DMS79 (cell line): ENCODE measurements at regions not wholly inside any gene's neighbourhood (a gene's known extent, or its start where the extent isn't known, plus 50 kb on each side); places are given as distances from the start of the nearest gene placed in this dataset.
A peak's percentile ranks its signal among the peaks of the same experiment; 100 is the strongest.

Experiments
- DNase-seq: peaks from one replicate; lab custom pipeline; 2025; lab: John Stamatoyannopoulos, UW

DNA sequence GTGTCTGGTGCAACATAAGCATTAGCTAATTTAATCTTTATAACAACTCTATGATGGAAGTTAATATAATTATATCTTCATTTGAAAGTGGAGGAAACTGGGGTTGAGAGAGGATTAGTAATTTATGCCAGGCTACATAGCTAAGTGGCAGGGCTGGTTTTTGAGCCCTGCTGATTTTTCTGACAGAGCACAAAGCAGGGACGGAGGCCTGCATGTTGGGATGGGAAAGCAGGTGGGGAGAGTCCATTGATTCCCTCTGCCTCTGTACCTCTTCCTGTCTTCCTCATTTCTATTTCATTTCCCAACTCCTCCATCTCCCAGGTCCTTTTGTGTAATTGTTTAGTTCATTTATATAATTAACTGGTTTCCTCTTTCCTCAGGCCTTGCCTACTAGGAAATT lies 251.6 kb upstream of the ZPLD1 start:
- no peak for DNase-seq

DNA sequence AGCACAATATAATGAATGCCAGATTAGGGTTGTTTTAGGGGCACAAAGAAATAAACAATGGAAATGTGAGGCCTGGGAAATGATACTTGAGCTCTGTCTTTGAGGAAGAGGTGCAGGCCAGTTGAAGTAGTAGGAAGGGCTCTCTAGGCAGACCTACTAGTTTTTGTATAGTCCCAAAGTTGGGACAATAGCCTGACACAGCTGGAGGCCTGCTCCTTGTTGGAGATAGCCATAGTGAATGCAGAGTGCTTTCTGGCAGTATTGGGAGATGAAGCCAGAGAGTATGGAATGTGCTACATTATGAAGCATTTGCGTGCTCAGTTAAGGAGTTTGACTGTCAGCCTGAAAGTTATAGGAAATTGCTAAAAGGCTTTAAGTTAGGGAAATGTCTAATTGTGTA lies 251.2 kb upstream of the ZPLD1 start:
- DNase-seq = no peak

DNA sequence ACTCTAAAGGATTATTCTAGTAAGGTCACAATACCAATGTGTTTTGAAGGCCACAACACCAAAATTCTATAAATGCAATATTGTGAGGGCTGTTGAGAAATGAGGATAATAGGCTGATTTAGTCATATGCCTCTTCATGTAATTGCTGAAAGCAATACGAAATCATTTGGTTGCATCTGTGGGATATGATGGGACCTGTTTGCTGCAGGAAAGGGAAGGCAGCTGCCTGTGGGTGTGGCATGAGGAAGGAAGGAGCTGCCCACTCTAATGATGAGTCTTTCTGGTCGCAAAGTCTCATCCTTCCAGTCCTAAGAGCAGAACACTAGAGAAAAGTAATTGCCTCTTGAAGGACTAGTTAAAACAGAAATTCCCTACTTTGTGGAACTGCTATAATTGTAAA lies 245.3 kb upstream of the ZPLD1 start:
- DNase-seq = no peak

DNA sequence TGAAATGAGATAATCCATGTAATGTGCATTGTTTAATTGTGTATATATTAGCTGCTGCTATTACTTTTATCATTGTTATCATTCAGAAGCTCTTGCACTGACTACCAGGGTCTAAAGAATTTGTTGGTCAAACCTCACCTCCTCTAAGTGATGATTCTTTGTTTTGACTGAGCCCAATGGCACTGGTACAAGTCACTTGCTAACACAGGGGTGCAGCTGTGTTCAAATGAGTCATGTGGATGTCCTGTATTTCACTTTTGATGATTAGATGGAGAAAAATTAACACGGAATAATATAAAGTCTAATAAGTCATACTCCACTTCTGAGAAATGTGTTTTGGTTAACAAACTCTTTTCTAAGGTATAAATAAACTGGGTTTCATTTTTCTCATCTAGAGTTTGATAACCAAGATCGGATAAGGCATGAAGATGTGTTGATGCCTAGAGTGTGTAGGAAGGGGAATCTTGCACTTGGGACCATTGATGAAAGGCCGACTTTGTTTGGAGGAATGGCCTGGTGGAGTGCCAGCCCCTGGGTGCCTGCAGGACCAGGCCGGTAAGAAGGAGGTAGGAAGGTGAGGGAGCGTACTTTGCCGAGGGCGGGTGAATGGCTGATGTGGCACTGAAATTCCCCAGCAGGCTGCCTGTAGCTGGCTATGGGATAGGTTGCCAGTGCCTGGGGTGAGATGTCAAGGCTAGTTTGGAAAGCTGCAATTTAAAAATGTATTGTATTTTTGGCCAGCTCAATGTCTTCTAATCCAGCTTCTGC lies 244.7 kb upstream of the ZPLD1 start:
- DNase-seq = no peak

DNA sequence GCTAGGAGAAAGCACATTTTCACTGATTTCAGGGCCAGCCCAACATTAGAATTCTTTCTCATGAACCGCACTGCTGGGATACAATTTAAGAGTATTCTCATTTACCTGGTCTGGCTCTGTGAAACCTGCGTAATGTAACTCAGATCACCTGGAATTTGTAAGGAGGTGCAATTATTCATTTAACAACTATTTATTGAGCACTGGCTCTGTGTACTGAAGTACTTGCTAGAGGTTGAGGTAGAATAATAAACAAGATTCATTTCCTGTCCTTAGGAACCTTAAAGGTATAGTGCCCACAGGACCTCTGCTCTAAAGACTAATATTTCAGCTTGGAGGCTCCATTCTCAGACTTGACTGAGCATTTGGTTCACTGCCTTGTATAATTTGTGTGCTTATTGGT lies 242.2 kb upstream of the ZPLD1 start:
- DNase-seq = no peak

DNA sequence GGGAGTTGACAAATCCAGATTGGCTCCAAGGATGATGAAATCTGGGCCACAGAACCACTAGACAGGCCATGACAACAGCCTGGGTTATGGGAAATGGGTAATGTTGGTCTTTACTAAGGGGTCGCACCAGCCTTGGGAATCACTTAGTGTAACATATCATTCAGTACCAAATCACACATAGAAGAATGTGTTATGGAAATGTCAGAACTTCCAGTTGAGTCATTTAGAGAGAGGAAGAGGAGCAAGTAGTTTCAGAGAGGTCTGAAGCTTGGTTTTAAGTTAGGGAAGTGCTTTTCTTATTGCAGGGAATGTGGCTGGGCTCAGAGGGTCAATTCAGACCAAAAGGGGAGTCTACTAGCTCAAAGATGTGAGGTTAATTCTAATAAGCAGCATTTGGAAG lies 241.6 kb upstream of the ZPLD1 start:
- no peak for DNase-seq

DNA sequence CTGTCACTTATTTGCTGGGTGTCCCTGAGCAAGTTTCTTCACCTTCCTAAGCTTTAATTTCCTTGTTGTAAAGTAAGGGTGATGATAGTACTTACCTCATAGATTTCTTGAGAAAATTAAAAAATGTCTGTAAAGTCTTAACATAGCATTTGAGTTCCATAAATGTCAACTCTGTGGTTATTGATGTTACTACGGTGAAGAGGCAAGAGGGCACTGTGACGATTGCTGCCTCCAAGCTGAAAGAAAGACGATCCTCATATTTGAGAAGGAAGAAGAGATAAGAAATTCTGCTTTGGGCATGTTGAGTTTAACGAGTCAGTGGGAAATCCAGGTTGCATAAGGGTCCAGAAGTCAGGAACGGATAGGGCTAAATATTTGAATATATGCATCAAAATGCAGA lies 240.8 kb upstream of the ZPLD1 start:
- no peak for DNase-seq

DNA sequence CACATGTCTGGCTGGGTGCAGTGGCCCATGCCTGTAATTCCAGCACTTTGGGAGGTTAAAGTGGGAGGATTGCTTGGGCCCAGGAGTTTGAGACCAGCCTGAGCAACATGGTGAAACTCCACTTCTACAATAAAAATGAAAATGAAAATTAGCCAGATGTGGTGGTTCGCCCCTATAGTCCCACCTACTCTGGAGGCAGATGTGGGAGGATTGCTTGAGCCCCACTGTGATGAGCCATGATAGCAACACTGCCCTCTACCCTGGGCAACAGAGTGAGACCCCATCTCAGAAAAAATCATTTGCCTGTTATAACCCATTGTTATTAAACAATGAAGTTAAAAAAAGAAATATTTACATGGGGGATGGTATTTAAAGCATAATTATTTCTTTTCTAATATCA lies 240.1 kb upstream of the ZPLD1 start:
- DNase-seq = no peak

DNA sequence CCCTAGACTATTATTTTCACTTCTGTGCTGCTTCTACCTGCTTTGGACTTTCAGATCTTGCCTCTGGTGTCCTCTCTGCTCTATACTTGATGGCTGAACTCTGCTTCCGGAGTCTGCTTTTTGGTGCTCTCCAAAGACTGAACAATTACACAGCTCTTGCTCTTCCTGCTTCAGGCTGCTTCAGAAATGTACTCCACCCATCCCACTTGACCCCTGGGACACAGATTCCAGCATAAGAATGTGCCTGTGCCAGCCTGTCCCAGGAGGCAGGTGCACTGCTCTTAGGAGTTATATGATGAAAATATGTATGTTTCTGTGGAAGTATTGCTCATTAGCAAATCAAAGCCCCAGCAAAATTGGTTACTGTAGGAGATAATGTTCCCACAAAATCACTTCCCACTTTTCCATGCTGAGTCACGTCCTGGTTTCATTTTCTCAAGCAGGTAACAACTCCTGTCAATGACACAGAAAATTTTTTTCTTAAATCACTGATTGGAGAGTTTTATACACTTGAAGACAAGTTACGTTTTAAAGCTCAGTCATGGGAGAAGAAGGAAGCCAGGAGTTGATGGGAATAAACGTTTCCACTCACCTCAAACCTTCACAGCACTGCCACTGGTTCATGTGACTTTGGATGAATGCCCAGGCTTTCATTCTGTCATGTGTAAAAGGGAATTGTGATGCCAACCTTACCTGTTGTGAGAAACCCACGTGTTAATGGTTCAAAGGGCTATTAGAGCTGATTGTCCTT lies 239.4 kb upstream of the ZPLD1 start:
- DNase-seq = peak; percentile 21

DNA sequence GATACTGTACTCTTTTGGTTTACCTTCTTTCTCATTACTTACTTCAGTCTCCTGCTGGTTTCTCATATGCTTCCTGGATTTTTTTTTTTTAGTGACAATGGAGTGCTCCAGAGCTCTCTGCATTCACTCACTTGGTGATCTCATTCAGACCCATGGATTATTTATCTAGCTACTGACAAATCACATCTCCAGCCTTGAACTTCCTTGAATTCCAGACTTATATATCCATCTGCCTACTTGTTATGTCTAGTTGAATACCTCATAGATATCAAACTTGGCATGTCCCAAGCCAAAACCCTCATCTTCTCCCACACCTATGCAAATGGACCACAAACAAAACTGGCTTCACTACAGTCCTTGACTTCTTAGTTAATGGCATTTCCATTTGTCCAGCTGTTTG lies 234.7 kb upstream of the ZPLD1 start:
- no peak for DNase-seq

DNA sequence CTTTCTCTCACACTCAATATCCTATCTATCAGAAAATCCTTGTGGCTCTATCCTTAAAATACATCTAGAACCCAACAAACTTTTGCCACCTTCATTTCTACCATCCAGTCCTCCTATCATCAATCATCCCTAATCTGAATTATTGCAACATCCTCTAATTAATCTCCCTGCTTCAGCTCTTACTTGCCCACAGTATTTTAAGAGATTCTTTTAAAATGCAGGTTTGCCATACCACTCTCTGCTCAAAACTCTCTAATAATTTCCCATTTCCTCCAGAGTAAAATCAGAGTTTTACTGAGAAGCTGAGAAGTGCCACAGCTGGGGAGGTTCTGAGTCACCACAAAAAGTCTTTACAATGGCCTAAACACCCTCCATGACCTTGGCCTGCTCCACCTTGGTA lies 234.3 kb upstream of the ZPLD1 start:
- DNase-seq = no peak

DNA sequence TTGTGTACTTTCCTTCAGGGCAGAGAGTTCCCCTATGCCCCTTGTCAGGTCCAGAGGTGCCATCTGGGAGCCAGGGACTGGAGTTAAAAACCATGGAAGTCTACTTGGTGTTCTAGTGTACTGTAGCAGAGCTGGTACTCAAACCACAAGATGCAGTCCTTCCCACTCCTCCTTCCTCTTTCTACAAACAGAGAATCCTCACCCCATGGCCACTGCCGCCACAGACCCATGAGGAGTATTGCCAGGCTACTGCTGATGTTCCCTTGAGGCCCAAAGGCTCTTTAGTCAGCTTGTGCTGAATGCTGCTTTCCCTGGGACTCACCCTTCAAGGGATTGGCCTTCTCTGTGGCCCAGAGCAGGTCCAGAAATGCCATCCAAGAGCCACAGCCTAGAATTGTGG lies 229.2 kb upstream of the ZPLD1 start:
- DNase-seq = no peak

DNA sequence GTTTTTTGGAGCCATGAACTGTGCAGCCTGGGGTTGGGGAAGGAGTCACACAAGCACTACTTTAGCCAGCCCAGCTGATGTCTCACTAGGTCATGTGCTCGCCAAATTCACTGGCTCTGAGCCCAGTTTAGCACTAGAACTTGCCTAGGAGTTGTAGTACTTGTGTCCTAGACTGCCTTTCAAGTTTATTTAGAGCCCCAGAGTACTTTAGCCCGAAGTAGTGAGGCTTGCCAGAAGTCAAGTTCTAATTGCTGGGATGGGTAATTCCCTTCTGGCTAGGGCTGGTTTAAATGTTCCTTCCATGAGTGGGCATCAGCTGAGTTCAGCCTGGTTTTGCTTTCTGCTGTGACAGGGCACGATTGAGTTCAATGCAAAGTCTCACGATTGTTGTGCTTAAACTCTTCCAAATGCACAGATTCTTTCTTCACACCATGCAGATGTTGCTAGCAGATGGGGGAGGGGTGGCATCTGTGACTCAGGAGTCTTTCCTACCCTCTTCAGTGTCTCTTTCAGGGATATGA lies 228.2 kb upstream of the ZPLD1 start:
- peak; percentile 71 for DNase-seq

DNA sequence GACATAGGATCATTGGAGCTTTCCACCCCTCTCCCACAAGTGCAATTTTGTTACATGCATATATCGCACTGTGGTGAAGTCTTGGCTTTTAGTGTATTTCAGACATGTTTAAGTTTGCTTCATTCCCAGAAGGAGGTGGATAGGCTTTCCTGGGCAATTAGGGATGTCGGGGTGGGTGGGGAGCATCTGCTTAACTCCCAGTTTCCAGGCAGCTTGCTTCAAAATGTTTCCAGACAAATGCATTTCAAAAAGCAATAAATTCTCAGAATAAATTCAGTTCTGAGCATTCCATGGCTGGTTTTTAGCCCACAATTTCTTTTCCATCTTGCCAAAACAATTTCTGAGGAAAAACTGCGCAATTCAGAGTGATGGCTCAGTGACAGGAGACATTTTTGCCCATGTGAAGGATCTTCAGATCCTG lies 227.7 kb upstream of the ZPLD1 start:
- no peak for DNase-seq

DNA sequence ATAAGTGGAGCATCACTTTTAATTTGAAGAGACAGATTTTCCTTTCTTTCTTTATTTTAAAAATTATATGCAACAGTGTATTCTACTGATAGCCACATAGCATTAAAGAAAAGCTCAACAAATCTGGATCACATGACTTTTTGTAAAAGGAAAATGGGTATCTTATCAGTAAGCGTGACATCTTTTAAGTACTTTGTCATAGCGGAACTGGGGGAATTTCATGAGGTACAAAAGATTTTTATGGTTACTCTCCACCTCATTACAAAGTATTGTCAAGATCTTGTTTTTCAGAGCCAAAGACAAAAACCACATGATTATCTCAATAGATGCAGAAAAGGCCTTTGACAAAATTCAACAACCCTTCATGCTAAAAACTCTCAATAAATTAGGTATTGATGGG lies 219.6 kb upstream of the ZPLD1 start:
- no peak for DNase-seq

DNA sequence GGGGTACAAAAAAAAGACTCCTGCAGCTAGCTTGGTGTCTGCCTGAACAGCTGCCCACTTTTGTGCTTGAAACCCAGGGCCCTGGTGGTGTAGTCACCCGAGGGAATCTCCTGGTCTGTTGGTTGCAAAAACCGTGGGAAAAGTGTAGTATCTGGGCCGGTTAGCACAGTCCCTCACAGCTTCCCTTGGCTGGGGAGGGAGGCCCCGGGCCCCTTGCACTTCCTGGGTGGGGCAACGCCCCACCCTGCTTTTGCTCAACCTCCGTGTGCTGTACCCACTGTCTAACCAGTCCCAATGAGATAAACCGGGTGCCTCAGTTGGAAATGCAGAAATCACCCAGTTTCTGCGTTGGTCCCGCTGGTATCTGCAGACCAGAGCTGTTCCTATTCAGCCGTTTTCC lies 211.7 kb upstream of the ZPLD1 start:
- DNase-seq = no peak

DNA sequence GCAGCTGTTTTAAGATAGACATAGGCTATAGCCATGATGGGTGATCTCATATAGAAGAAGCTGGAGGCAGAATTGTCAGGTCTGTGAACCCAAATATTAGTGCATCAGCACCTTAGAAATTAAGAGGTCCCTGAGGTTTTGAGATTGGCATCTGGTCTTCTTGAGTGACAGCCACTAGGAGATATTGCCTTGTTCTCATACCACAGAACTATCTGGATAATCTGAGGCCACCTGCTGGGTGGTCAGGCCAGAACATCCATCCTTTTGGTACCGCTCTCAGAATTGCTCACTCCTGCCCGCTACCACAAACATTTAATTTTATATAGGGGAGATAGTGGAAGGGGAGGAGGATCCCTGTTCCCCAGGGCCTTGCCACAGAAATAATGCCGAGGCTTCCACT lies 210.6 kb upstream of the ZPLD1 start:
- no peak for DNase-seq

DNA sequence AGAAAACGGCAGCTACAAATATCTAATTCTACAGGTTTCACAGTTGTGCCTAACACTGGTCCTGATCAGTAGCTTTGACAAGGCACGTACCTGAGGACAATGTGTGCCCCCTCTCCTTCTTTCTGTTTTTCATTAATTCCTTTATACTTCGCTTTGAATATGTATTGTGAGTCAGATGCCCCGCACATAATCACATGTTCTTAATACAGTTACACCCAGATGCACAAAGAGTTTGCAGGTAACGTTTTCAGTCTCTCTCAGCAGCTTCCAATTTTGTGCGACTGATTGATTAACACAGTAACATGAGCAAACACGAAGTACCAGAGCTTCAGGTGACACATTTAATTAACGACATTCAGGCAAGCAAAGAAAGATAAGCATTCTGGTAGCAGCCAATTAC lies 209.8 kb upstream of the ZPLD1 start:
- DNase-seq = no peak

DNA sequence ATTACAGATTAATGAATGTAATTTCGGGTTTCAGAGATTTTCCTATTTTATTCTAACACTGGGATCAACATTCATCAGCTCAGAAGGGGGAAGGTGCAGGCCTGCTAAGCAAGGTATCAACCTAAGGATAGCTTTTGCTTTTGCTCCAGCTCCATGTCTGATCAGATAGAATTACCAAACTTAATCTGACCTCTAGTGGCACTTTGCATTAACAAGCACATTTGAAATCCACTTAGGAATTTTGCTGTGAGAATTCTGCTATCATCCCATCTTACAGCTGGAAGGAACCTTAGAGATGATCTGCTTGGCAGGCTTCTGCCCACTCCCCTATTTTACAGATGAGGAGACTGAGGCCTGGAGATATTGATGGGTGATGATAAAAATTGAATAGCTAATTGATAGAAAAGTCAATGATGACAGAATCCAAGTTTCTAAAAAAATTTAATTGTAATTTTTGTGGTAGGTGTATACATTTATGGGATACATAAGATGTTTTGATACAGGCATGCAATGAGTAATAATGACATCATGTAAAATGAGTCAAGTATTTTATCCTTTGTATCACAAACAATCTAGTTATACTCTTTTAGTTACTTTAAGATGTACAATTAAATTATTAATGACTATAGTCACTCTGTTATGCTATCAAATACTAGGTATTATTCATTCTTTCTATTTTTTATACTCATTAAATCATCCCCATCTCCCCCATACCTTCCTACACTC lies 209.2 kb upstream of the ZPLD1 start:
- peak; percentile 33 for DNase-seq

DNA sequence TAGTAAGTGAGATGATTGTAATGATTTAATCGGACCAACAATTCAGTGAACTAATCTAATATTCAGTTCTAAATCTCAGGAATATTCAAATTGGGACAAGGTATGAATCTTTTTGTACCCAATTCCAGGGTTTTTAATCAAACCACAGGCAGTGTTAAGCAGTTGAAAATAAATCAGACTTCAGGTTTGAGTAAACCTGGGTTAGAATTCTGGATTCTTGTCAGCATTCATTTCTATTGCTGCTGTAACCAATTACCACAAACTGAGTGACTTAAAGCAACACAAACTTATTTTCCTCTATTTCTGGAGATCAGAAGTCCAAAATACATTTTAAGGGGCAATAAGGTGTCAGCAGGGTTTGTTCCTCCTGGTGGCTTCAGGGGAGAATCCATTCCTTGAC lies 208.4 kb upstream of the ZPLD1 start:
- DNase-seq = no peak

DNA sequence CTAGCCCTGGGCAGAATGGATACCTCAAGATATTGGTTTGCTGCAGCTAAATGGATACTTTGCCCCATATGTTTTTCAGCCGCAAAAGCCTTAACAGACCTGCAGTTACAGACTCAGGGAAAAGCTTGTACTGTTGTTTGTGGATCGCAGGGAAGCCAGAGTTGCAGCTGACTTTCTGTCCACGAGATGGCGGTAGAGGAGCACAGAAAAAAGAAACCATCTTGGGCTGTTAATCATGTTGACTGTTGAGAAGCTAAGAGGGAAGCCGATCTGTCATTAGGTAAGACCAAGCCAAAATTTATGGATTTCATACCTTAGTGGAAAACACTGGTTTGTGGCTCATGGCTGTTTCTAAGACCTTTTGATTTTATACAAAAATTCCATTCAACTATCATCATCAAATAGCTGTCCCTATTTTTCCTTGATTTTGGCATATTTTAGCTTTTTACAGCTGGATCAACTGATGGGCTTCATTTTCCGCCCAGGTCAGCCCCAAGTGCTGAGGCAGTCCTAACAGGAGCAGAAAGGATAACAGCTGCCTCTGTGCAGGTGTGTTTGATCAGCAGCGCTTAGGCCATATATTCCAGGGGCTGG lies 205.7 kb upstream of the ZPLD1 start:
- DNase-seq = peak; percentile 20

DNA sequence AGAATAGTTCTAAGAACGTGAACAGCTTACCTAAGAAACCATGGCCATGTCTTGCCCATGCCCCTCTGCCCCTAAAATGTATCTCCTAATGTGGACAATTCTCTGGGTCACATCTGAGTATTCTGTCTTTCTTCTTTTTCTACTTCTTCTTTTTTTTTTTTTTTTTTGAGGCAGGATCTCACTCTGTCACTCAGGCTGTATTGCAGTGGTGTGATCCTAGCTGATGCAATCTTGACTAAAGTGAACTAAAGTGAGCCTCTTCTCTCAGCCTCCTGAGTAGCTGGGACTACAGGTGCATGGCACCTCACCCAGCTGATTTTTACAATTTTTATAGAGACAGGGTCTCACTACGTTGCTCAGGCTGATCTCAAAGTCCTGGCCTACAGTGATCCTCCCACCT lies 204.8 kb upstream of the ZPLD1 start:
- DNase-seq = no peak

DNA sequence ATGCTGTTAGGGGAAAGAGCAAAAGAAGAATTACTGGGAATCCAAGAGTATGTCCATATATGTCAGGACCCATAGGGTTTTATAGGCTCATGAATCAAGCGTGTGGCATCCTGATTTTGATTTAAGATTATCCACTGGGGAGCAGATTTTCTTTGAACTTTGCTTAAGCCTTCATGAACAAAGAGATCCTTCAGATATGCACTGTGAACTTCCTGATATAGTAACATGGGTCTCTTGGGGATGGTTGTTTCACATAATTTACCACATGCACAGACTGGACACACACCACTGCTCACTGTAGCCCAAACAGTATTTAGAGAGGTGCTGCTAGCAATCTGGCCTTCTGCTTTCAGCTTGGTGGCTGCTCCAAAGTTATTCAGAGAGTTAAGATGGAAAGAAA lies 200.9 kb upstream of the ZPLD1 start:
- DNase-seq = no peak
